HG03565 (cell line): ENCODE measurements at regions not wholly inside any gene's neighbourhood (a gene's known extent, or its start where the extent isn't known, plus 50 kb on each side); places are given as distances from the start of the nearest gene placed in this dataset.
A peak's percentile ranks its signal among the peaks of the same experiment; 100 is the strongest.

Source experiments
- ATAC-seq: cut with Tn5 transposase; IDR thresholded peaks from one replicate; pipeline ENCODE4 v1.9.1; 2021; ENCODE audit warnings: mild to moderate bottlenecking, moderate library complexity; ENCODE audit not compliant: unreplicated experiment

- no peak for ATAC-seq
Observed at GRCh38 chr5:126351153-126351552, 72.1 kb upstream of the GRAMD2B start.

GRCh38 chr5:126354012-126354857 is 69.0 kb upstream of the GRAMD2B start:
- no peak for ATAC-seq

GRCh38 chr5:126354858-126355731 is 68.1 kb upstream of the GRAMD2B start:
- ATAC-seq, result no peak

- peak; percentile 20 for ATAC-seq
Observed at GRCh38 chr5:126355940-126356339, 67.3 kb upstream of the GRAMD2B start.

- no peak for ATAC-seq
Observed at GRCh38 chr5:126357585-126358342, 65.4 kb upstream of the GRAMD2B start.

- peak; percentile 90 for ATAC-seq
Observed at GRCh38 chr5:126358525-126358924, 64.7 kb upstream of the GRAMD2B start.

GRCh38 chr5:126359884-126360283 is 63.3 kb upstream of the GRAMD2B start:
- peak; percentile 21 for ATAC-seq

- ATAC-seq, result no peak
Observed at GRCh38 chr5:126360467-126360866, 62.7 kb upstream of the GRAMD2B start.

GRCh38 chr5:126363658-126364057 is 59.6 kb upstream of the GRAMD2B start:
- no peak for ATAC-seq

GRCh38 chr5:126364206-126364902 is 58.9 kb upstream of the GRAMD2B start:
- no peak for ATAC-seq

- no peak for ATAC-seq
Observed at GRCh38 chr5:126365446-126366198, 57.6 kb upstream of the GRAMD2B start.

GRCh38 chr5:126366199-126366560 is 57.0 kb upstream of the GRAMD2B start:
- ATAC-seq, result no peak

GRCh38 chr5:126368239-126368812 is 54.9 kb upstream of the GRAMD2B start:
- no peak for ATAC-seq

GRCh38 chr5:126369083-126369482 is 54.1 kb upstream of the GRAMD2B start:
- ATAC-seq, result no peak

- ATAC-seq, result no peak
Observed at GRCh38 chr5:126369995-126370731, 53.0 kb upstream of the GRAMD2B start.

- ATAC-seq, result no peak
Observed at GRCh38 chr5:126370796-126371718, 52.2 kb upstream of the GRAMD2B start.

GRCh38 chr5:126373375-126374108 is 49.7 kb upstream of the GRAMD2B start:
- ATAC-seq, result peak; percentile 41
